Osteoblast (primary cell): ENCODE measurements at regions not wholly inside any gene's neighbourhood (a gene's known extent, or its start where the extent isn't known, plus 50 kb on each side); places are given as distances from the start of the nearest gene placed in this dataset.
"Not testable (repeated sequence)": the region's sequence is repeated elsewhere in the genome, so short reads cannot be mapped to it uniquely, and the experiment has no call there.

ENCODE experiments used
- DNase-seq: peaks from one replicate; pipeline ENCODE4 v3.0.0; 2011; ENCODE audit warnings: low spot score, mixed read lengths; ENCODE audit not compliant: insufficient read length; ENCODE audit errors: missing footprints
- H2AFZ ChIP-seq: 2 replicates; pipeline ENCODE4 v1.6.0; 2011; ENCODE audit warnings: mild to moderate bottlenecking, low read length
- H3K27ac ChIP-seq: 2 replicates; pipeline ENCODE4 v1.5.1; 2011; ENCODE audit warnings: mild to moderate bottlenecking, low read depth, low read length, moderate library complexity
- H3K27me3 ChIP-seq: 2 replicates; pipeline ENCODE4 v1.6.0; 2012; ENCODE audit warnings: mild to moderate bottlenecking, control low read depth, inconsistent platforms, low read length, moderate library complexity; ENCODE audit not compliant: insufficient read depth
- H3K36me3 ChIP-seq: 2 replicates; pipeline ENCODE4 v1.5.1; 2011; ENCODE audit warnings: mild to moderate bottlenecking, low read length, control low read depth, moderate library complexity; ENCODE audit not compliant: insufficient read depth
- H3K4me1 ChIP-seq: 2 replicates; pipeline ENCODE4 v1.5.1; 2011; ENCODE audit warnings: mild to moderate bottlenecking, low read length, control low read depth, moderate library complexity; ENCODE audit not compliant: insufficient read depth
- H3K4me2 ChIP-seq: 2 replicates; pipeline ENCODE4 v1.6.0; 2011; ENCODE audit warnings: mild to moderate bottlenecking, low read length; ENCODE audit not compliant: insufficient read depth
- H3K4me3 ChIP-seq: fragments of 200-600 bp; sonication (generic); 3 replicates; pipeline ENCODE4 v1.5.1; 2012; ENCODE audit warnings: mild to moderate bottlenecking, low read length, inconsistent platforms; ENCODE audit not compliant: insufficient read depth
- H3K79me2 ChIP-seq: 2 replicates; pipeline ENCODE4 v1.6.0; 2012; ENCODE audit warnings: mild to moderate bottlenecking, low read length, control low read depth, inconsistent platforms; ENCODE audit not compliant: insufficient read depth
- H3K9me3 ChIP-seq: 2 replicates; pipeline ENCODE4 v1.5.1; 2011; ENCODE audit warnings: low read depth, low read length, control low read depth
- H4K20me1 ChIP-seq: 2 replicates; pipeline ENCODE4 v1.6.0; 2012; ENCODE audit warnings: mild to moderate bottlenecking, low read length, control low read depth; ENCODE audit not compliant: insufficient read depth
- TF ChIP-seq, protein P1 (sequence below): IDR thresholded peaks from 2 replicates; pipeline ENCODE4 v1.5.1; 2011; ENCODE audit warnings: mild to moderate bottlenecking, low read depth, low read length, moderate library complexity; ENCODE audit errors: extremely low read depth

DNA sequence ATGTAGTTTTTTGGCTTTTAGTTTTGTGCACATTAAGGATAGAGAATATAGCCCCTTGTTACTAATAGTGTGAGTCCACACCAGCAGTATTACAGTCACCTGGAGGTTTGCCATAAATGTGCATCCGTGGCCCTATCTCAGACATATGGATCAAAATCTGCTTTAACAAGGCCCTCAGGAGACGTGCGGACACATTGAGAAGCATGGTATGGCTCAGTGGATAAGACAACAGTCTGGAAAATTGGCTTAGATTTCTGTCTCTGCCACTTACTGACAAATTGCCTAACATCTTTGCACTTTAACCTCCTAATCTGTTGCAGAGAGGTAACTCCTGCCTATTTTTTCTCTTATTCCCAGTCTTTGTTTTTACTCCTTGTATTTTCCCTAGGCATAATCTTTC is 307.2 kb upstream of the DLGAP1 start:
- H3K4me1 ChIP-seq: no peaks in the 10 kb centered on the region
- H2AFZ ChIP-seq: no peak overlapping the region
- no peak overlapping the region for H3K4me3 ChIP-seq
- no peak for DNase-seq
- H4K20me1 ChIP-seq: no peaks in the 10 kb centered on the region
- H3K79me2 ChIP-seq: no peaks in the 10 kb centered on the region
- TF ChIP-seq, protein P1, sequence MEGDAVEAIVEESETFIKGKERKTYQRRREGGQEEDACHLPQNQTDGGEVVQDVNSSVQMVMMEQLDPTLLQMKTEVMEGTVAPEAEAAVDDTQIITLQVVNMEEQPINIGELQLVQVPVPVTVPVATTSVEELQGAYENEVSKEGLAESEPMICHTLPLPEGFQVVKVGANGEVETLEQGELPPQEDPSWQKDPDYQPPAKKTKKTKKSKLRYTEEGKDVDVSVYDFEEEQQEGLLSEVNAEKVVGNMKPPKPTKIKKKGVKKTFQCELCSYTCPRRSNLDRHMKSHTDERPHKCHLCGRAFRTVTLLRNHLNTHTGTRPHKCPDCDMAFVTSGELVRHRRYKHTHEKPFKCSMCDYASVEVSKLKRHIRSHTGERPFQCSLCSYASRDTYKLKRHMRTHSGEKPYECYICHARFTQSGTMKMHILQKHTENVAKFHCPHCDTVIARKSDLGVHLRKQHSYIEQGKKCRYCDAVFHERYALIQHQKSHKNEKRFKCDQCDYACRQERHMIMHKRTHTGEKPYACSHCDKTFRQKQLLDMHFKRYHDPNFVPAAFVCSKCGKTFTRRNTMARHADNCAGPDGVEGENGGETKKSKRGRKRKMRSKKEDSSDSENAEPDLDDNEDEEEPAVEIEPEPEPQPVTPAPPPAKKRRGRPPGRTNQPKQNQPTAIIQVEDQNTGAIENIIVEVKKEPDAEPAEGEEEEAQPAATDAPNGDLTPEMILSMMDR: no peak
- no peak overlapping the region for H3K4me2 ChIP-seq
- no peaks in the 10 kb centered on the region for H3K36me3 ChIP-seq
- no peak overlapping the region for H3K27ac ChIP-seq
- H3K9me3 ChIP-seq: peaks cover 7% of the 10 kb centered on the region
- H3K27me3 ChIP-seq: no peaks in the 10 kb centered on the region

DNA sequence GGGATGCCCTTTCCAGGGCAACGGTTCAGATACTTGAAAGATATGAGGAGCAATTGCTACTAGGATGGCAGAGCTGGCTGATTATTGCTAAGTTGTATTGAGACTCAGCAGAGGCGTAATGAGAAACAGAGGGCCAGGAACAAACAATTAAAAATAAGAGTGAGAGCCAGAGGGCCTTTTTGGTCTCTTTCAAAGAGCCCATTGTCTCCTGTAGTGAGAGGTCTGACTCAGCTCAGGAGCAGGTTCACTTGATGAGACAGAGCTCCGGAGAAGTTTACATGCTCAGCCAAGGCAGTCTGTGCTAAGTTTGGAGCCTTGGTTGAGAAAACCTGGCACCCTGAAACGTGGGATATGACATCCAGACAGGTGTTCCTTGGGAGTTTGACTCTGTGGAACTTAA is 303.9 kb upstream of the DLGAP1 start:
- Histone ChIP-seq H3K4me3 (no peak overlapping the region), H2AFZ (no peak overlapping the region), H3K9me3 (peaks cover 7% of the 10 kb centered on the region), H4K20me1 (no peaks in the 10 kb centered on the region), H3K36me3 (no peaks in the 10 kb centered on the region), H3K4me1 (no peaks in the 10 kb centered on the region), H3K27me3 (no peaks in the 10 kb centered on the region), H3K79me2 (no peaks in the 10 kb centered on the region), H3K27ac (no peak overlapping the region), H3K4me2 (no peak overlapping the region)
- TF ChIP-seq, protein P1: no peak
- DNase-seq: no peak

DNA sequence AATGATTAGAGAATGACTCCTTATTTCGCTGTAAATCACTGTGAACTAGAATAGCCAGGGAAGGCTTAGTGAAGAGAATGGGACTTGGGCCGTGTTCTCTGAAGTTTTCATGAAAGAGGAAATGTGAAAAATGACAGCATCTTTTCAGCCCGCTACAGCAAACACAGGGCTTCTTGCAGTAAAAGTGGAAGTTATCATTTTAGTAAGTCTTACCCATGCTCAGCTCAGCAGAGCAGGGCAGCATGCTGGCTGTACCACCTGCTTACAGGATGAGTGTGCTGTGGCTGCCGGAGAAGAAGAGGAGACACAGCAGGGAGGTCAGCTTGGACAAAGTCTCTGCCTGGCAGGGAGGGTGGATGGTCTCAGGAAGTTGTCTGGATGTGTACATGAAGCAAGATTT is 300.7 kb upstream of the DLGAP1 start:
- TF ChIP-seq, protein P1: no peak
- Histone ChIP-seq H3K4me2 (no peak overlapping the region), H3K9me3 (peaks cover 3% of the 10 kb centered on the region), H3K4me1 (no peaks in the 10 kb centered on the region), H3K27me3 (no peaks in the 10 kb centered on the region), H4K20me1 (no peaks in the 10 kb centered on the region), H3K4me3 (no peak overlapping the region), H2AFZ (no peak overlapping the region), H3K36me3 (no peaks in the 10 kb centered on the region), H3K79me2 (no peaks in the 10 kb centered on the region), H3K27ac (no peak overlapping the region)
- no peak for DNase-seq

- H2AFZ ChIP-seq, H3K4me2 ChIP-seq, H3K9me3 ChIP-seq, H3K4me3 ChIP-seq, H3K79me2 ChIP-seq, H3K27ac ChIP-seq, H3K4me1 ChIP-seq, H3K27me3 ChIP-seq, H4K20me1 ChIP-seq, H3K36me3 ChIP-seq, DNase-seq: not testable (repeated sequence)
Measured at GRCh38 chr18:4753151-4753550, 298.0 kb upstream of the DLGAP1 start.

DNA sequence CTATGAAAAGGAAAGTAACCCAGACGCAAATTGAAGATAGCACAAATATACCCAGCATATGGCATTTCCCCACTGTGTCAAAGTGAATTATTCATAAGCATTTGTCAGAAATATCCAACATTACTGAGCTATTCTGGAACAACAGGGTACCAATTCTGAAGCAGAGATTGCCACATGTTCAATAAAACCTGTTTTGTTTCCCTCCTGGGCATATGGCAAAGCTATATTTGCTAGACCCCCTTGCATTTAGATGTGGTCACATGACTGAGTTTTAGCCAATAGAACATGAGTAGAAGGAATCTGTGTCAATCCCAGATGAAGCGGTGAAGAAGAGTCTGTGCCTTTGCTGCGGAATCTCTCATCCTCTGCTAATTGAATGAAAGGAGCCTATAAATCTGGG is 296.4 kb upstream of the DLGAP1 start:
- no peak for DNase-seq
- H3K27ac ChIP-seq: no peak overlapping the region
- H3K36me3 ChIP-seq: no peaks in the 10 kb centered on the region
- H2AFZ ChIP-seq: no peak overlapping the region
- no peaks in the 10 kb centered on the region for H4K20me1 ChIP-seq
- no peaks in the 10 kb centered on the region for H3K9me3 ChIP-seq
- no peaks in the 10 kb centered on the region for H3K4me1 ChIP-seq
- H3K4me2 ChIP-seq: no peak overlapping the region
- TF ChIP-seq, protein P1: no peak
- H3K27me3 ChIP-seq: no peaks in the 10 kb centered on the region
- no peak overlapping the region for H3K4me3 ChIP-seq
- no peaks in the 10 kb centered on the region for H3K79me2 ChIP-seq
